Sigmoid colon (tissue), 3 donors: ENCODE measurements at regions not wholly inside any gene's neighbourhood (a gene's known extent, or its start where the extent isn't known, plus 50 kb on each side); places are given as distances from the start of the nearest gene placed in this dataset.

Experiments
- POLR2A ChIP-seq, 2 donors: fragments of 450-650 bp; IDR thresholded peaks; one replicate each; pipeline ENCODE4 v1.6.1; 2016; ENCODE audit warnings: antibody characterized with exemption in 2 of 2, mild to moderate bottlenecking in 2 of 2, moderate library complexity in 2 of 2
- TF ChIP-seq, protein P1 (sequence below), 4 experiments: fragments of 450-650 bp in 3 of 4; fragments of 200-600 bp in 1 of 4; IDR thresholded peaks; one replicate each; pipeline ENCODE4 v1.5.1; 2016 to 2019; ENCODE audit warnings: antibody characterized with exemption in 4 of 4, mild to moderate bottlenecking in 3 of 4, moderate library complexity in 2 of 4

DNA sequence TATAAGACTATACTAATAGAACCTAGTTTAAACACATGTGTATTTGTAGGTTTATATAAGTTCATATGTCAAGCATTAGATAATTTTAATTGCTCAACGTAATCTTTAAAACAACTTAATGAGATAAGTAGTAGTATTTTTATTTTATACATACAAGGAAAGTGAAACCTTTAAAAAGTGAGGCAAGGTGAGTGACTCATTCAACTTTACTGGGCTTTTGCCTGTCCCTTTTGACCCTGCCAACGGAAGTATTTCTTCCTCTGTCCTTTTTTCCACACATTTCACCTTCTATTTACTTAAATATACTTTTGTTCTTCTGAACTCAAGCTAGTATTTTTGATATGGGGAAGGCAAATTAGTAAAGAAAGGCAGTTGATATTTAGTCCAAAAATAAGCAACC lies 78.5 kb downstream of the KBTBD8 start:
- TF ChIP-seq, protein P1, sequence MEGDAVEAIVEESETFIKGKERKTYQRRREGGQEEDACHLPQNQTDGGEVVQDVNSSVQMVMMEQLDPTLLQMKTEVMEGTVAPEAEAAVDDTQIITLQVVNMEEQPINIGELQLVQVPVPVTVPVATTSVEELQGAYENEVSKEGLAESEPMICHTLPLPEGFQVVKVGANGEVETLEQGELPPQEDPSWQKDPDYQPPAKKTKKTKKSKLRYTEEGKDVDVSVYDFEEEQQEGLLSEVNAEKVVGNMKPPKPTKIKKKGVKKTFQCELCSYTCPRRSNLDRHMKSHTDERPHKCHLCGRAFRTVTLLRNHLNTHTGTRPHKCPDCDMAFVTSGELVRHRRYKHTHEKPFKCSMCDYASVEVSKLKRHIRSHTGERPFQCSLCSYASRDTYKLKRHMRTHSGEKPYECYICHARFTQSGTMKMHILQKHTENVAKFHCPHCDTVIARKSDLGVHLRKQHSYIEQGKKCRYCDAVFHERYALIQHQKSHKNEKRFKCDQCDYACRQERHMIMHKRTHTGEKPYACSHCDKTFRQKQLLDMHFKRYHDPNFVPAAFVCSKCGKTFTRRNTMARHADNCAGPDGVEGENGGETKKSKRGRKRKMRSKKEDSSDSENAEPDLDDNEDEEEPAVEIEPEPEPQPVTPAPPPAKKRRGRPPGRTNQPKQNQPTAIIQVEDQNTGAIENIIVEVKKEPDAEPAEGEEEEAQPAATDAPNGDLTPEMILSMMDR (IDR thresholded peaks at IDR 0.05), result no peak
- TF ChIP-seq POLR2A (IDR thresholded peaks at IDR 0.05), result no peak
